Left ventricle myocardium inferior (tissue), 1 donor: ENCODE measurements at regions not wholly inside any gene's neighbourhood (a gene's known extent, or its start where the extent isn't known, plus 50 kb on each side); places are given as distances from the start of the nearest gene placed in this dataset.

ENCODE experiments used
- DNase-seq: peaks from one replicate; pipeline ENCODE4 v3.0.0-alpha.2; 2020
- H3K27ac ChIP-seq: fragments of 200-600 bp; replicated peaks from 2 replicates; pipeline ENCODE4 v1.8.0; 2021
- H3K27me3 ChIP-seq: fragments of 200-600 bp; 2 replicates; pipeline ENCODE4 v1.8.0; 2021; ENCODE audit warnings: low read depth
- H3K36me3 ChIP-seq: fragments of 200-600 bp; 2 replicates; pipeline ENCODE4 v1.8.0; 2021
- H3K4me1 ChIP-seq: fragments of 200-600 bp; 2 replicates; pipeline ENCODE4 v1.8.0; 2021
- H3K4me3 ChIP-seq: fragments of 200-600 bp; 2 replicates; pipeline ENCODE4 v1.8.0; 2021; ENCODE audit warnings: mild to moderate bottlenecking, moderate library complexity
- H3K9me3 ChIP-seq: fragments of 200-600 bp; replicated peaks from 2 replicates; pipeline ENCODE4 v1.8.0; 2021
- CTCF ChIP-seq: fragments of 200-600 bp; IDR thresholded peaks from 2 replicates; pipeline ENCODE4 v1.8.0; 2021; ENCODE audit warnings: antibody characterized with exemption, mild to moderate bottlenecking, borderline replicate concordance
- intact Hi-C: fragments of 100-400 bp; cut with micrococcal nuclease; formaldehyde crosslinking; loops from one replicate; pipeline ENCODE4 v1.11.0; 2022
- donor health status: DM: no; HTN: yes; CAD: no; lungs with severe emphysema.

DNA sequence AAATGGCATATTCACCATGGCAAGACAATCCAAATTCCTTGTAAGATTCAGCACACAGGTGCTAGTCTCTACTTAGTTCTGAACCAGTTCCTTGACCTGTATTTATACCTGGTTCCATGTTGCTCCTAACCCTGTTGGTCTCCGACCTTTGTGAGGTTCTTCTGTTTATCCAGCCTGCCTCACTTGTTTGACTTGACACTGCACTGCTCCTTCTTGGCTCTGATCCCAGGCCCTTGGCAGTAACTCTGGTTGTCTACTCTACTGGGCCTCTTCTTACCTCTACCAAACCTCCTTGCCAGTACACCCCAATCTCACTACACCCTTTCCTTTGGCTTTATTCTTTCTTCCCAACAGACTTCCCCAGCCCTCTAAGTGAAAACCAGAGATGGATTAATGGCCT lies 419.4 kb upstream of the USP24 start:
- no peaks in the 10 kb centered on the region for H3K27me3 ChIP-seq
- no peak overlapping the region for H3K4me3 ChIP-seq
- no peaks in the 10 kb centered on the region for H3K4me1 ChIP-seq
- H3K36me3 ChIP-seq = no peaks in the 10 kb centered on the region
- H3K9me3 ChIP-seq = peaks cover 15% of the 10 kb centered on the region
- no peak overlapping the region for H3K27ac ChIP-seq
- TF ChIP-seq CTCF = no peak
- intact Hi-C loops = no loop called here
- no peak for DNase-seq

DNA sequence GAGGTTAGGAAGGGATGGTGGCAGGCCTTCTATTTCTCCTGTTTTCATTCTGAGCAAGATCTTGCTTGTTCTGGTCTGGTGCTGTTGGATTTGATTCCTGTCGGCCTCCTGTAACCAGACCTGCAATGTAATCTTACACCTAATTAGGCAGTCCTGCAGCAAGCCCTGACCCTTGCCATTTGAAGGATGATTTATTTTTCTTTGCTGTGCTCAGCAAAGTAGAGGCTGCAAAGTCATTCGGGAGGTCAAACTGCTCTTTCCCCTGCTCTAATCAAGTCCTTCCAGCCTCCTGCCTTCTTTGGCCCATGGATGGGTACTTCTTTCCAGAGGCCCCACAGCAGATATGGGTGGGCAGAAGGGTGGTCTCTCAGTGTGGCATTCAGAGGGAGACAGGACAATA lies 417.7 kb upstream of the USP24 start:
- H3K27ac ChIP-seq = no peak overlapping the region
- peaks cover 16% of the 10 kb centered on the region for H3K9me3 ChIP-seq
- H3K36me3 ChIP-seq = no peaks in the 10 kb centered on the region
- no peak for TF ChIP-seq CTCF
- DNase-seq = no peak
- H3K27me3 ChIP-seq = no peaks in the 10 kb centered on the region
- no peaks in the 10 kb centered on the region for H3K4me1 ChIP-seq
- intact Hi-C loops = no loop called here
- no peak overlapping the region for H3K4me3 ChIP-seq

DNA sequence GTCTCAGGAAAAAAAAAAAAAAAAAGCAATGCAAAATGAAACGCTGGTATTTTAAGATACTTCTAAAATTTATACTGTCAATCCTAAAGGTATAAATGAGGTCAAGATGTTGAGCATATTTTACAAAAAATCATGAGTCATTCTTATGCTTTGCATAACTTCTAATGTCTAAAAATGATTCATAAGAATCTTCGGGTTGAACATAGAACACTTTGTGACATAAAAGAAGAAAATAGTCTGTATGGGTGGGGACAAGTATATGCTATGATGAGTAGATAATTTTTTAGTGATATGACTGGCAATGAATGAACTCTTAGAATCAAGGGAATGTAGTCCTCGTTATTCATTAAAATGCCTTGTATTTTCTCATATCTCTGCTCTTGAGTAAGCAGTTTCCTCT lies 416.9 kb upstream of the USP24 start:
- intact Hi-C loops = no loop called here
- H3K36me3 ChIP-seq = no peaks in the 10 kb centered on the region
- H3K4me1 ChIP-seq = no peaks in the 10 kb centered on the region
- no peak overlapping the region for H3K4me3 ChIP-seq
- no peak overlapping the region for H3K27ac ChIP-seq
- no peak for DNase-seq
- no peak for TF ChIP-seq CTCF
- peaks cover 16% of the 10 kb centered on the region for H3K9me3 ChIP-seq
- no peaks in the 10 kb centered on the region for H3K27me3 ChIP-seq

DNA sequence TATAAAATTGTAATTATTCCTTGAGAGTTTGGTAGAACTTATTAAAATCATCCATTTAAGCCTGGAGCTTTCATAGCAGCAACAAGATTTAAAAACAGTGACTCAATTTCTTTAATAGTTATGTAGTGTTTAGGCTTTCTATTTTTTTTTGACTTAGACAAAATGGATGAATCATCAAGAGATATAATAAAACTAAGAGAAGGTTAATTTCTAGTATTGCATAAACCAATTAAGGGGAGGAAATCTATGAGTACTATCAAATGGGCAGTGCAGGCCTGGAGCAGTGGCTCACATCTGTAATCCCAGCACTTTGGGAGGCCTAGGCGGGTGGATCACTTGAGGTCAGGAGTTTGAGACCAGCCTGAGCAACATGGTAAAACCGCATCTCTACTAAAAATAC lies 416.3 kb upstream of the USP24 start:
- no peak overlapping the region for H3K4me3 ChIP-seq
- intact Hi-C loops = no loop called here
- TF ChIP-seq CTCF = no peak
- no peak for DNase-seq
- no peaks in the 10 kb centered on the region for H3K36me3 ChIP-seq
- no peaks in the 10 kb centered on the region for H3K27me3 ChIP-seq
- no peaks in the 10 kb centered on the region for H3K4me1 ChIP-seq
- peaks cover 16% of the 10 kb centered on the region for H3K9me3 ChIP-seq
- H3K27ac ChIP-seq = no peak overlapping the region

DNA sequence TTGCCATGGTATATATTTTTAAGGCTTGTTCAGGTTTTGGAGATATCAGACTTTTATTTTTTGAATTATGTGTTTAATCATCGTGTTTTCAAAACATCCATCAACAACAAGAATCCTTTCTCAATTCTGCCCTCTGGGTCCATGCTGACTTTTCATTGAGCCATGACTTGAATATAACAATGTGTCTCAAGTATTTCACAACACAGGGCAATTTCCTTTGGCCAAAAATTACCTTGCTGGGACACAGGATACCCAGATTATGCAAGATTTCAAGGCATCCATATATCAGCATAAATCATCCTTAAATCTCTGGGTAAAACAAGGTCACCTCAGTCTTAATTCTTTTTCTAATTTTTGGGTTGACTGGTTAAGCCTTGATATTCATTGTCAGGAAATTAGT lies 411.2 kb upstream of the USP24 start:
- Histone ChIP-seq H3K4me3 (no peak overlapping the region), H3K27me3 (no peaks in the 10 kb centered on the region), H3K27ac (no peak overlapping the region), H3K9me3 (peaks cover 38% of the 10 kb centered on the region), H3K36me3 (no peaks in the 10 kb centered on the region), H3K4me1 (no peaks in the 10 kb centered on the region)
- intact Hi-C loops = no loop called here
- TF ChIP-seq CTCF = no peak
- DNase-seq = no peak

- Histone ChIP-seq H3K4me1 (no peaks in the 10 kb centered on the region), H3K4me3 (no peak overlapping the region), H3K9me3 (peaks cover 39% of the 10 kb centered on the region), H3K36me3 (no peaks in the 10 kb centered on the region), H3K27me3 (no peaks in the 10 kb centered on the region), H3K27ac (no peak overlapping the region)
- DNase-seq = no peak
- intact Hi-C loops = no loop called here
- TF ChIP-seq CTCF = no peak
These were observed 409.6 kb upstream of the USP24 start for GRCh38 chr1:55624766-55625165.
